ENCODE measurements at regions not wholly inside any gene's neighbourhood (a gene's known extent, or its start where the extent isn't known, plus 50 kb on each side); places are given as distances from the start of the nearest gene placed in this dataset.

DNA sequence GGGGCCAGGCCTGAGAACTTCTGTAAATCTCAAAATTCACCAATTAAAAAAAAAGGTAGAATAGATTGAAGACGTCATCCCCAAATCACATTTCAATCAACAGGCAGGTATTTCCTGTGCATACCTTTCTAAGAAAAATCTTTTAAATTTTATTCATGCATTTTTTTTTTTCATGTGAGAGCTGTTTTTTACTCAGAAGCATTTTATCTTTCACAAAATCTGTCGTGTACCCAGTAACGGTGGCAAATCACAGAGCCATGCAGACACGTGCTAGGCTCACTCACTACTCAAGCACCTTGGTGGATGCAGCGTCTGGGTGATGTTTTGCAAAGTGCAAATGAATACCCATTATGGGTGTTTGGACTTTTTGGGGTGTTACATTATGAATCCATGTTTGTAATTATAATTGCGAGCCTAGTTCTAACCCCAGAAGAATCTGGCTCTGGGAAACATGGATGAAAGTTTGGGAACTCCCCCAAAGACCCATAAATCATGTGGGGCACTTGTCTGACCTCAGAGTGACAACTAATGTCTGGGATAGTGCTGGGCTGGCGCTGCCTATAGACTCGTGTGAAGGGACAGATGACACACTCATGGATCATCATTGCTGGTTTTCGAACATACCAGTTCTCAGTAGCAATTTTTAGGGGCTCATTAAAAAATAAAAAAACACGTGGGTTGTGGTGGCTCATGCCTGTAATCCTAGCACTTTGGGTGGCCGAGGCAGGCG, 335.2 kb downstream of the LPIN1 start:
- no peak for TF ChIP-seq CTCF (IDR thresholded peaks at IDR 0.05)
- no peak for TF ChIP-seq POLR2A (IDR thresholded peaks at IDR 0.05)
